ENCODE measurements at regions not wholly inside any gene's neighbourhood (a gene's known extent, or its start where the extent isn't known, plus 50 kb on each side); places are given as distances from the start of the nearest gene placed in this dataset.
A peak's percentile ranks its signal among the peaks of the same experiment; 100 is the strongest.
"Not testable (repeated sequence)": the region's sequence is repeated elsewhere in the genome, so short reads cannot be mapped to it uniquely, and the experiment has no call there.

DNA sequence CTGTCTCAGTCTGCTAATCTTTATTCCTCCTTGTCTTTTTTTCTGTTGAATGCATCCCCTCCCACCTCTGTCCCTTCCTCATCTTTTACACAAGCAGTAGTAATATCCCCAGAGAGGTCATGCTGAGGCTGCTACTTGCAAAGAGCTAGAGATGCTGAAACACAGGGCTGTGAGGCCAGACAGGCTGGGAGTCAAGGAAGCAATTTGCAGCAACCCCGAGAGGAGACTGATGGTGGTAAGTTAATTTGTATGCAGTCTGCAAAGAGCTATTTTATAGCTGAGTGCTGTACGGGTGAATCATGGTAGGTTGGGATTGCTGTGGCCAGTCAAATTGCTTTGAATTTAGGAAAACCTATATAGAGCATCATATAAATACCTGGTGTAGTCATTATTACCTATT, 90.2 kb upstream of the SLC24A2 start:
- no peak overlapping the region for H3K4me3 ChIP-seq (ENCODE audit: low read depth, low read length)
- no CpG with 5 or more reads among the region's 2 CpGs for WGBS (ENCODE audit: extremely low coverage, insufficient coverage, insufficient read length)
- no peak overlapping the region for H3K23ac ChIP-seq (ENCODE audit: low read length)
- no peaks in the 10 kb centered on the region for H3K79me2 ChIP-seq (ENCODE audit: control insufficient read depth, insufficient read depth, low read length, poor library complexity)
- H3K27me3 ChIP-seq (ENCODE audit: insufficient read depth, low read length) = no peaks in the 10 kb centered on the region
- H3K79me1 ChIP-seq (ENCODE audit: low read length) = no peaks in the 10 kb centered on the region
- no peak overlapping the region for H3K4ac ChIP-seq (ENCODE audit: low read depth, low read length)
- H2BK12ac ChIP-seq (ENCODE audit: low read length) = no peak overlapping the region
- no peak overlapping the region for H3K27ac ChIP-seq (ENCODE audit: low read depth, low read length)
- H2BK120ac ChIP-seq (ENCODE audit: insufficient read depth, low read length, poor library complexity) = no peak overlapping the region
- no peak overlapping the region for H4K91ac ChIP-seq (ENCODE audit: low read depth, low read length)
- H2AFZ ChIP-seq (ENCODE audit: insufficient read depth, low read length, poor library complexity) = no peak overlapping the region
- no peak overlapping the region for H2AK5ac ChIP-seq (ENCODE audit: low read length)
- H4K8ac ChIP-seq (ENCODE audit: low read depth, low read length) = no peak overlapping the region
- no peak overlapping the region for H3K4me2 ChIP-seq (ENCODE audit: low read length)
- DNase-seq = no peak
- H3K9ac ChIP-seq (ENCODE audit: low read length) = no peak overlapping the region
- no peak overlapping the region for H2BK5ac ChIP-seq (ENCODE audit: low read depth, low read length, poor library complexity)
- no peaks in the 10 kb centered on the region for H3K9me3 ChIP-seq (ENCODE audit: insufficient read depth, low read depth, low read length)
- no peak overlapping the region for H4K12ac ChIP-seq (ENCODE audit: low read depth, low read length)
- H3K18ac ChIP-seq (ENCODE audit: low read length) = no peak overlapping the region
- no peak overlapping the region for H3K14ac ChIP-seq (ENCODE audit: low read length)
- H3K4me1 ChIP-seq (ENCODE audit: control insufficient read depth in 1 of 2, insufficient read depth in 2 of 2, low read length in 2 of 2) = no peaks in the 10 kb centered on the region
- H3K36me3 ChIP-seq (ENCODE audit: control insufficient read depth in 1 of 2, insufficient read depth in 2 of 2, low read length in 2 of 2) = no peaks in the 10 kb centered on the region

DNA sequence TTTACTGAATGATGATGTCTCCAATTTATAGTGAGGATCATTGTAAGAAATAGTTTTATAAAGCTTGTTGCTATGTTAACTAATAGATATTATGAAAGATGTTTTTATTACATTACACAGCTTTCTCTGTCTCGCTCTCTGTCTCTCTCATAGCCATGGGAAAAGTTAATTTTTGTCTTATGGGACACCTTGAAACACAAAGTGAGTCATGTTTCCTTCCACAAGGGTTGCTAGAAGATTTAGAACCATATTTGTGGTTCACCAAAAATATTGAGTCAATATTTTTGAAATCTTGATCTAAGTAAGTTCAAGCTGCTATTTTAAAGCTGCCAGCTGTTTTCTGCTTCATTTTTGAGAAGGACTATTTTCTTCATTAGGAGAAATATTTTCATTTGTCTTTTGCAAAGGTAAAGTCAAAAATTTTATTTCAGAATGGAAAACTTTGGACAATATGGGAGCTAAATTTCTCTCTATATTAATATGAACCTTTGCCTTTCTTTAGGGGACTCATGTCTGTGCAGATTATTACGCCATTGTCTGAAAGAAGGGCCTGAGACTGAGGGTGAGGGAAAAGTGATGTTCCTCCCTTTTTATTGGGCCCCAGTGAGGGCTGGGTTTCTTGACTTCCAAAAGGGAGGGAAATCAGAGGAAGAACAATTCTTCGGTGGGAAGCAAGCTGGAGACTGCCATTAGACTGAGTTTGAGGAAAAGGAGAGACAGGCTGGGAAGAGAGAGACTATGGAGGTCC, 87.9 kb upstream of the SLC24A2 start:
- no peaks in the 10 kb centered on the region for H3K27me3 ChIP-seq (ENCODE audit: insufficient read depth, low read length)
- H3K23ac ChIP-seq (ENCODE audit: low read length) = no peak overlapping the region
- H4K12ac ChIP-seq (ENCODE audit: low read depth, low read length) = no peak overlapping the region
- H2AK5ac ChIP-seq (ENCODE audit: low read length) = no peak overlapping the region
- no peak overlapping the region for H2AFZ ChIP-seq (ENCODE audit: insufficient read depth, low read length, poor library complexity)
- no peaks in the 10 kb centered on the region for H3K4me1 ChIP-seq (ENCODE audit: control insufficient read depth in 1 of 2, insufficient read depth in 2 of 2, low read length in 2 of 2)
- no peak overlapping the region for H4K8ac ChIP-seq (ENCODE audit: low read depth, low read length)
- no peak overlapping the region for H3K4me3 ChIP-seq (ENCODE audit: low read depth, low read length)
- no peak overlapping the region for H2BK12ac ChIP-seq (ENCODE audit: low read length)
- H3K14ac ChIP-seq (ENCODE audit: low read length) = no peak overlapping the region
- H3K9me3 ChIP-seq (ENCODE audit: insufficient read depth, low read depth, low read length) = no peaks in the 10 kb centered on the region
- H3K36me3 ChIP-seq (ENCODE audit: control insufficient read depth in 1 of 2, insufficient read depth in 2 of 2, low read length in 2 of 2) = no peaks in the 10 kb centered on the region
- H3K27ac ChIP-seq (ENCODE audit: low read depth, low read length) = no peak overlapping the region
- no peak overlapping the region for H3K18ac ChIP-seq (ENCODE audit: low read length)
- no peak overlapping the region for H4K91ac ChIP-seq (ENCODE audit: low read depth, low read length)
- no peak overlapping the region for H2BK120ac ChIP-seq (ENCODE audit: insufficient read depth, low read length, poor library complexity)
- H3K9ac ChIP-seq (ENCODE audit: low read length) = no peak overlapping the region
- no peaks in the 10 kb centered on the region for H3K79me1 ChIP-seq (ENCODE audit: low read length)
- H3K4ac ChIP-seq (ENCODE audit: low read depth, low read length) = no peak overlapping the region
- WGBS (ENCODE audit: extremely low coverage, insufficient coverage, insufficient read length) = no CpG with 5 or more reads among the region's 3 CpGs
- no peaks in the 10 kb centered on the region for H3K79me2 ChIP-seq (ENCODE audit: control insufficient read depth, insufficient read depth, low read length, poor library complexity)
- no peak overlapping the region for H3K4me2 ChIP-seq (ENCODE audit: low read length)
- no peak for DNase-seq
- H2BK5ac ChIP-seq (ENCODE audit: low read depth, low read length, poor library complexity) = no peak overlapping the region

GRCh38 chr9:19875291-19875920, 86.6 kb upstream of the SLC24A2 start:
- Histone ChIP-seq H3K18ac (ENCODE audit: low read length) (no peak overlapping the region), H2BK5ac (ENCODE audit: low read depth, low read length, poor library complexity) (no peak overlapping the region), H3K4ac (ENCODE audit: low read depth, low read length) (no peak overlapping the region), H3K27ac (ENCODE audit: low read depth, low read length) (no peak overlapping the region), H3K4me1 (ENCODE audit: control insufficient read depth in 1 of 2, insufficient read depth in 2 of 2, low read length in 2 of 2) (no peaks in the 10 kb centered on the region), H3K79me1 (ENCODE audit: low read length) (no peaks in the 10 kb centered on the region), H4K91ac (ENCODE audit: low read depth, low read length) (no peak overlapping the region), H2AK5ac (ENCODE audit: low read length) (no peak overlapping the region), H3K27me3 (ENCODE audit: insufficient read depth, low read length) (no peaks in the 10 kb centered on the region), H4K12ac (ENCODE audit: low read depth, low read length) (no peak overlapping the region), H3K9ac (ENCODE audit: low read length) (no peak overlapping the region), H2AFZ (ENCODE audit: insufficient read depth, low read length, poor library complexity) (no peak overlapping the region), H2BK120ac (ENCODE audit: insufficient read depth, low read length, poor library complexity) (no peak overlapping the region), H3K4me2 (ENCODE audit: low read length) (no peak overlapping the region), H3K23ac (ENCODE audit: low read length) (no peak overlapping the region), H3K14ac (ENCODE audit: low read length) (no peak overlapping the region), H3K4me3 (ENCODE audit: low read depth, low read length) (no peak overlapping the region), H3K79me2 (ENCODE audit: control insufficient read depth, insufficient read depth, low read length, poor library complexity) (no peaks in the 10 kb centered on the region), H3K36me3 (ENCODE audit: control insufficient read depth in 1 of 2, insufficient read depth in 2 of 2, low read length in 2 of 2) (no peaks in the 10 kb centered on the region), H2BK12ac (ENCODE audit: low read length) (no peak overlapping the region), H3K9me3 (ENCODE audit: insufficient read depth, low read depth, low read length) (no peaks in the 10 kb centered on the region), H4K8ac (ENCODE audit: low read depth, low read length) (no peak overlapping the region)
- peak; percentile 55 to 90 for DNase-seq
- no CpG with 5 or more reads among the region's 5 CpGs for WGBS (ENCODE audit: extremely low coverage, insufficient coverage, insufficient read length)

DNA sequence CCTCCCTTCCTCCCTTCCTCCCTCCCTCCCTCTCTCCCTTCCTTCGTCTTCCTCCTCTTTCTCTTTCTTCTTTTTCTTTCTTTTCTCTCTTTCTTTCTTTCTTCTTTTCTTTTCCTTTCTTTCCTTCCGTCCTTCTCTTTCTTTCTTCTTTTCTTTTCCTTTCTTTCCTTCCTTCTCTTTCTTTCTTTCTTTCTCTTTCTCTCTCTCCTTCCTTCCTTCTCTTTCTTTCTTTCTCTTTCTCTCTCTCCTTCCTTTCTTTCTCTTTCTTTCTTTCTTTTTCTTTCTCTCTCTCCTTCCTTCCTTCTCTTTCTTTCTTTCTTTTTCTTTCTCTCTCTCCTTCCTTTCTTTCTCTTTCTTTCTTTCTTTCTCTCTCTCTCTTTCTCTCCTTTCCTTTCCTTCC, 84.4 kb upstream of the SLC24A2 start:
- not testable (repeated sequence) for H4K91ac ChIP-seq (ENCODE audit: low read depth, low read length); H3K36me3 ChIP-seq (ENCODE audit: control insufficient read depth in 1 of 2, insufficient read depth in 2 of 2, low read length in 2 of 2); H3K9ac ChIP-seq (ENCODE audit: low read length); H3K27ac ChIP-seq (ENCODE audit: low read depth, low read length); H4K8ac ChIP-seq (ENCODE audit: low read depth, low read length); H3K4me3 ChIP-seq (ENCODE audit: low read depth, low read length); H3K14ac ChIP-seq (ENCODE audit: low read length); H3K9me3 ChIP-seq (ENCODE audit: insufficient read depth, low read depth, low read length); H3K27me3 ChIP-seq (ENCODE audit: insufficient read depth, low read length); H3K4me2 ChIP-seq (ENCODE audit: low read length); H3K4me1 ChIP-seq (ENCODE audit: control insufficient read depth in 1 of 2, insufficient read depth in 2 of 2, low read length in 2 of 2); H2BK12ac ChIP-seq (ENCODE audit: low read length); DNase-seq; H2BK120ac ChIP-seq (ENCODE audit: insufficient read depth, low read length, poor library complexity); H3K23ac ChIP-seq (ENCODE audit: low read length); H3K79me1 ChIP-seq (ENCODE audit: low read length); H2BK5ac ChIP-seq (ENCODE audit: low read depth, low read length, poor library complexity); H4K12ac ChIP-seq (ENCODE audit: low read depth, low read length); H2AK5ac ChIP-seq (ENCODE audit: low read length); H3K4ac ChIP-seq (ENCODE audit: low read depth, low read length); H2AFZ ChIP-seq (ENCODE audit: insufficient read depth, low read length, poor library complexity); H3K18ac ChIP-seq (ENCODE audit: low read length); H3K79me2 ChIP-seq (ENCODE audit: control insufficient read depth, insufficient read depth, low read length, poor library complexity)
- WGBS (ENCODE audit: extremely low coverage, insufficient coverage, insufficient read length) = no CpG with 5 or more reads among the region's 2 CpGs

Data from trophoblast cell (in vitro differentiated cells and primary cell).